Activated CD4-positive, CD25-positive, alpha-beta regulatory T cell treated with anti-CD3 and anti-CD28 coated beads, Interleukin-2, amount 50 U/mL, for 72 hours (primary cell): ENCODE measurements at regions not wholly inside any gene's neighbourhood (a gene's known extent, or its start where the extent isn't known, plus 50 kb on each side); places are given as distances from the start of the nearest gene placed in this dataset.

ENCODE experiments used
- DNase-seq: peaks from one replicate; pipeline ENCODE4 v3.0.0; 2021

- DNase-seq = no peak
These were observed 51.3 kb upstream of the CNKSR3 start for GRCh38 chr6:154561750-154562149.

DNA sequence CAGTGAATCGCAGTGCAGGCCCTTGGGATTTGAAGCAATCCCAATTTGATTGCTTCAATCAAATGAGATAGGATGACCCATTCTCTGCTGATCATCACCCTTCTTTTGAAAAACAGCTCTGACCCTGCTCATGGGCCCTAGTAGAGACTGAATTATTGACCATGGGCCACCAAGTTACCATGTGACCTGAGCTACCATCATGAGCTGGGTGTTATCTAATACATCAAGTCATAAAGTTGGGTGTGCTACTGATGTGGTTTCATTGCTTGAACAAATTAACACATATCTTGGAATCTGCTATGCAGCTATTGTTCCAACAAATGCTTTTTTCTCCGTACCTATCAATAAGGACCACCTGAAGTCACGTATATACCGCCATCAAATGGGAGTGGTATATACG, 54.8 kb upstream of the CNKSR3 start:
- DNase-seq = no peak

DNA sequence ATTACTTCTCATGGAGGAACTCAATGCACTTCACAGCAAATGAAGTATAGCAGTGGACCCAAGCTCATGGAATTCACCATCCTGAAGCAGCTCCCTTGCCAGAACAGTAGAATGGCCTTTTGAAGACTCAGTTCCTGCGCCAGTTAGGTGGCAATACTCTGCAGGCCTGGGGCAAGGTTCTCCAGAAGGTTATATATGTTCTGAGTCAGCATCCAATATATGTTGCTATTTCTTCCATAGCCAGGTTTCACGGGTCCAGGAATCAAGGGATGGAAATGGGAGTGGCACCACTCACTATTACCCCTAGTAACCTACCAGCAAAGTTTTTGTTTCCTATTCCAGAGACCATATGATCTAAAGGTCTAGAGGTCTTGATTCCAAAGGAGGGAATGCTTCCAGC, 56.4 kb upstream of the CNKSR3 start:
- DNase-seq = no peak

DNA sequence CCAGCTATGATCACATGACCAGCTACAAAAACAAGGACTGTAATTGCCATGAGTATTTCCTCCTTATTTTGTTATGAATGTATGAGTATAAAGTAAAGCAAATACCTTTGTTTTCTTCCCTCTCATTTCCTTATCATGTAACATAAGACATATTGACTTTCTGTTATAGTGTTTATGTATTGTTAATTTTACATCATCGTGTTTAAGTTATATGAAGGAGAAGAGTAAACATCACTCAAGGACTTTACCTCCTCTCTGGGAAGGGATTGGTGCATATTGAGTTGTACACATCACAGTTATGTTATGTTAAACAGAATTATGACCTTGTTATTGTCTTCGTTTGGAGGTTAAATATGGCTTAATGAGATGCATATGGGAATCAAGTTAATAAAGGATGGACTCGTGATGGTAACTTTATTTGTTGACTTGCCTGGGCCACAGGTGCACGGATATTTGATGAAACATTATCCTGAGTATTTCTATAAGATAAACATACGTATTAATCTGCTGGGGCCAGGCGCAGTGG, 57.3 kb upstream of the CNKSR3 start:
- DNase-seq = no peak

GRCh38 chr6:154569156-154569862, 58.8 kb upstream of the CNKSR3 start:
- no peak for DNase-seq

DNA sequence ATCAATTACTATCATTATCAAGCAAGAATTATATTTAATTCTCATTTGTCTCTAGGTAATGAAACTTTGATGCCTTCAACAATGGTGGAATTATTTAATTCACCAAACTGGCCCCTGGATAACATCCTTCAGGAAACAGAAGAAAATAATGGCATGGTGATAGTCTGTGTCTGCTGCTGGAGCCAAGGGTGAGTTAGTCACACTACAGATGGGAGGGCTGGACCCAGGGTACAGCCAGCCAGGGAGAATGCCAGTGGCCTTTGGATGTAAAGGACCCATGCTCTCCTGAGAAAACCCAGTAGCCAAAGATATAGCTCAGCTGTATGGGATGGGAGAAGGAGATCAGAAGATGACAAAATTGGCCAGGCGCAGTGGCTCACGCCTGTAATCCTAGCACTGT, 60.0 kb upstream of the CNKSR3 start:
- DNase-seq = no peak

DNA sequence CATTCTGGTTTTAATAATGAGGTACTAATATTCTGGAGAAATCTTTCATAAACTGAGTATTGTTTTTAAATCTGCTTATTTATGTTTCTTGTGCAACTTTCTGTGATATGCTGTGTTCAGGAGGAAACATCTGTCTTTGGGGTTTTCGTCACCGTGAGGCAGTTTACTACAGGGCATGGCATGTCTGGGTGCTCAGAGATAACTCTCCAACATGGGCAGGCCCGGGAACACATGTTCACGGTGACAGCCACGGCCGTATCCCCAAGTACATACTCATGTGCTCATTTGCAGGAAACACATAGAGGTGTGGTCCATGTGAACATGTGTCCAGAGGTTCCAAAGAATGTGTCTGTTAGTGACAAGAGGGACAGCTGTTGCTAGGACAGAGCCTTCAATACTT, 62.1 kb upstream of the CNKSR3 start:
- no peak for DNase-seq

DNA sequence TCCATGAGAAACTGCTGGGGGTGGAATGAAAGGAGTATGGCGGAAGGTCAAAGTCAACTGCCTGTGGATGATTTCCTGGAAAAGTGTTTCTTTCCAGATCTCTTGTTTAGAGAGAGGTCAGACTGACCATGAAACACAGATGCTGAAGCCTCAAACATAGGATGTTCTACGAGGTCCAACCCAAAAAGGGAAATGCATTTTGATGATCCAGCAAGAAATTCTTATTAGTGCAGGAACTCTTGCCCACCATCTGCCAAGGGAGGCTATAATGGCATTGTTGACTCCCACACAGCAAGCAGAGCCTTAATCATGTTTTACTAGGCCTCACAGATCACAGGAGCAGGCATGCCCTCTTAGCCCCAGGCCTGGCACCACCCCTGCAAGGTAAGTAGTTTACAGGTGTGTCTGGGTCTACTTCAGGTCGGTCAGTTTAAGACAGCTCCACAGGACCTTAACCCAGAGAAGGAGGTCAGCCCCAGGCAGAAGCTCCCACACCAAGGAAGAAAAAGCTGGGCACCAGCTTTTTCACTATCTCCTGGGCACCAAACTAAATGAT, 67.6 kb upstream of the CNKSR3 start:
- no peak for DNase-seq

GRCh38 chr6:154579046-154579445, 68.6 kb upstream of the CNKSR3 start:
- DNase-seq = no peak

GRCh38 chr6:154579485-154579884, 69.0 kb upstream of the CNKSR3 start:
- no peak for DNase-seq

- no peak for DNase-seq
These were observed 70.1 kb upstream of the CNKSR3 start for GRCh38 chr6:154580397-154581135.

DNA sequence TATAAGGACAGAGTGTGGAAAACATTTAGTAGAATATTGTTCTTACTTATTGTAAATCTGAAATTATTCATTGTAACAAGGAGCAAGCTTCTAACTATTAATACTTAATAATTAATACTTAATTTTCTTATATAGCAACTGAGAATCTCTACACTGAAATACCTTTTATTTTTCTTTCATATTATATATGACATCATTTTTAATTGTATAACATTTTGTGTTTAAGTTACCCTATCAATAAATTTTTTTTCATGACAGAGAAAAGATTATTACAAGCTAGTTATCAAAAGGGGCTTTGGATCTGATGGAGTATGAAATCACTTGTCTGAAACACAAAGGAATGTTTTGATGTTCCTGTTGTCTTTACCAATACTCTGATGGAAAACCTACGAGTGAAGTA, 72.2 kb upstream of the CNKSR3 start:
- no peak for DNase-seq

DNA sequence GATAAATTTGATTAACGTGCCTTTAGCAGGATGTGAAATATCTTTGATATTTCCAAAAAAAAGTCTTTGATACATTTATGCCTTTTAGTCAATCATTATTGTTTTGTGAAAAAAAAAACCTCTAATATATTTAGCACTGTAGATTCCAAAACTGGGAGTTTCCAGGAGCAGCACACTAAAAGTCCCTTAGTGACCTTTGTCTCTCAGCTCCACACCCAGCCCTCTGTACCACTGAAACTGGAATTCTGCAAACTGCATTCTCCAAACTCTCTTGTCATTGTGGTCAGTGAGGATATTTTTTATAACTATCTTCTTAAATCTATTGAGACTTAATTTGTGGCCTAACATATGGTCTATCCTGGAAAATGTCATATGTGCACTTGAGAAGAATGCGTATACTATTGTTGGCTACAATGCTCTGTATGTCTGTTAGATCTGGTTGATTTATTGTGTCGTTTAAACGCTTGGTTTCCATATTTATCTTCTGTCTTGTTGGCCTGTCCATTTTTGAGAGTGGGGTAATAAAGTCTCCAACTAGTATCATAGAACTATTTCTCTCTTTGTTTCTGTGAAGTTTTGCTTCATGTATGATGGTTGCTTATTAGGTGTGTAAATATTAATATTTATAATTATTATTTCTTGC, 73.2 kb upstream of the CNKSR3 start:
- no peak for DNase-seq

DNA sequence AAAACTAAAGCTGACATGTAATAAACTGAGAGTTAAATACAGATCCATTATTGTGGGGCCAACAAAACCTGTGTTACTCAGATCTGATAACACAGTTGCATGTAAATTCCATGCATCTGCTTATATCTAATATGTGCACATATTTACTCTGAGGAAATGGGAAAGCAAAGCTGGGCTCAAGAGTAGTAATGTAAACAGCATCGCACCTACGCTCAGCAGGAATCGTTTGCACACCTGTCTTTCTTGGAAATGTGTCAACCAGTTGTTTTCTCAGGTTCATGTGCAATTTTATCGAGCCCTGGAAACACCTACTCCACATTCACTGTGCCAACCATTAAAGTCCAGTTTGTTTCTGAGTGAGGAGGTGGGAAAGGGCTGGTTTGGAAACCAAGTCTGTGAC, 80.3 kb upstream of the CNKSR3 start:
- DNase-seq = no peak

- DNase-seq = no peak
These were observed 80.7 kb upstream of the CNKSR3 start for GRCh38 chr6:154591234-154591633.

DNA sequence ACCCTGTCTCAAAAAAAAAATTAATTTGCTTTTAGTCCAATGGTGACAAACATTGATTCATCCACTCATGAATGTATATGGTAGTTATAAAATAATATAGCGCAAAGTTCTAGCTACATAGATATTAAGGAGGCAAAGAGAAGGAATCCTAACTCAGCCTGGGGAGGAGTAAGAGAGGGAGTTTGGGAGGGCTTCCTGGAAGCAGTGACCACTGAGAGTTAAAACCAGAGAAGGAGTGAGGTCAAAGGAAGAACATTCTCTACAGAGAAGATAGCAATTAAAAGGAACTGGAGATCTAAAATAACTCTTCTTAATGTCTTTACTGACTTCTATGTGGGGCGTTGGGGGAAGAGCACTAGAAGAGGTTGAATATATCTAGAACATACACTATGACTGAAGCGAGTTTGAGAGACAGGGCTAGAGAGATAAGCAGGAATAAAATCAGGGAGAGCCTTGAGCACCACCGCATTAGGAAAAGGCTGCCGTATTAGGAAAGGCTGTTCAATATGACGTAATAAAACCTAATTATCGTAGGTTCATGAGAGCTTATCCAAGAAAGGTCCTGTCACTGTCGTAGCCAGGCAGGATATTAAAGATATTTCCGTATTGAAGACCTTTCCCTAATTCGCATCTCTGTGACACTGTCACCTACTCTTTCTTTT, 81.8 kb upstream of the CNKSR3 start:
- no peak for DNase-seq

DNA sequence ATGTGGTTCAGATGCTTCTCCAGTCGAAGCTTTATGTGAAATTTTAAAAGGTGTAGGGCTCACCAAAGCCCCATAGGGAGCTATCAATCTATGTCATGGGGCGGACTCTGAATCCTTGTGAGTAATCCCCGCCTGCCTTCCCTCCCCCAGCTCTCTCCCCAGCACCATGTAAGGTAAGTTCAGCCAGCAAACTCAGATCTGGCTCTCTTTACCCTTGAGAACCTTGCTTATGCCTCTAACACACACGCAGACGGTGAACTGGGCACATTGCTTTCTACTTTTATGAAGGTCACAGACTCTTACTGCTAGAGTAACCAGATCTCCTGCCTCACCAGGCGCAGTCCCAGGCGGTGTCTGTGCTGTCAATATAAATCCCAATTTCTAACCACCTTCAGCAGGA, 82.6 kb upstream of the CNKSR3 start:
- no peak for DNase-seq

DNA sequence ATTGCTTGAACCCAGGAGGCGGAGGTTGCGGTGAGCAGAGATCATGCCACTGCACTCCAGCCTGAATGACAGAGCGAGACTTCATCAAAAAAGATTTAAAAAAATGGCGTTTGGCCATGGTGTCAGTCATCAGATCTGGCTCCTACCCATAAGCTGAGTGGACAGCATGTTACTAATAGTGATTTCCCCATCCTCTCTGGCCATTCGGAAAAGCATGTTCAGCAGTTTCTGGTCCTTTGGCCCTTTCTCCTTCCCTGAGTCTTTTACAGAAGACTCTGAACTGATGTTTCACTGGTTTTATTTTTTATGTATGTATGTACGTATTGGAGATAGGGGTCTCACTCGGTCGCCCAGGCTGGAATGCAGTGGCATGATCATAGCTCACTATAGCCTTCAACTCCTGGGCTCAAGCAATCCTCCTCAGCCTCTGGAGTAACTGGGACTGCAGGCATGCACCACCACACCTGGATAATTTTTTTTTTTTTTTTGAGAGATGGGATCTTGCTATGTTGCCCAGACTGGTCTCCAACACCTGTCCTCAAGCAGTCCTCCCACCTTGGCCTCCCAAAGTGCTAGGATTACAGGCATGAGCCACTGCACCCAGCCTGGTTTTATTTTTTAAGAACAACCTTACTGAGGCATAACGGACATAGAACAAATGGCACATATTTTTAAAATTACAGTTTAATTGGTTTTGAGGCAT, 84.2 kb upstream of the CNKSR3 start:
- DNase-seq = no peak

DNA sequence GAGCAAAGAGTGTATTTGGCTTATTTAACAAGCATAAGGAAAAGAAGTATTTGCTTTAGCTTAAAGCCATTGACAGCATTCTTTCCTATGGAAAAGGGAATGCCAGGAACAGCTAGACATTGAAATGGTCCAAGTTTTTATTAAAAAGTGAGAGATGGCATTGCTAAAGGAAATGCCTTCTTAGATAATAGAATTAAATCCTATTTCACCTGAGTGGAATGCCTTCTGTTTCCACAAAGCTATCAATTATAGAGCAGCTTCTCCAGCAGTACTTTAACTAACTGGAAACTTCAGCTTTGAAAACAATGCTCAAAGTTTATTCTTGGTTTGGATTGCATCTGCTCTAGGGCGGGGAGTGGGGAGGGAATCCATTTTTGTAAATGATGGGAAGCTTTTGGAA, 85.1 kb upstream of the CNKSR3 start:
- DNase-seq = no peak

- DNase-seq = no peak
These were observed 85.5 kb upstream of the CNKSR3 start for GRCh38 chr6:154596009-154596408.

DNA sequence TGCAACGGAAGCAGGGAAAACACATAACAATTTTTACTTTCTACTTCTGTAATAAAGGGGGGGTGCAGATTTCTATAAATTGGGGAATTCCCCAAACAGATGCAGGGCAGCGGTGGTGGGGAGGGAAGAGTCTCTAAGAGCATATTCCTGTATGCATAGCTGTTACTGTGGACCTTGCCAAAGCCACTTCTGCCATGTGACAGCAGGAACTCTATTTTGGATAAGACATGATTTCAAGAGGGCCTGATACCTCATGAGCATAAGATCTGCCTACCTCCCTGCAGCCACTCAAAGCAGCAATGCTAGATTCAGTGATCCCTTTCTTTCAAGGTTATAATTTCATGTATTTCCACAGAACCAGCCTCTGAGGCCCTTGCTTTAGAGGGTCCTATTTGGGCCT, 86.2 kb upstream of the CNKSR3 start:
- no peak for DNase-seq

GRCh38 chr6:154598399-154598798, 87.9 kb upstream of the CNKSR3 start:
- no peak for DNase-seq

DNA sequence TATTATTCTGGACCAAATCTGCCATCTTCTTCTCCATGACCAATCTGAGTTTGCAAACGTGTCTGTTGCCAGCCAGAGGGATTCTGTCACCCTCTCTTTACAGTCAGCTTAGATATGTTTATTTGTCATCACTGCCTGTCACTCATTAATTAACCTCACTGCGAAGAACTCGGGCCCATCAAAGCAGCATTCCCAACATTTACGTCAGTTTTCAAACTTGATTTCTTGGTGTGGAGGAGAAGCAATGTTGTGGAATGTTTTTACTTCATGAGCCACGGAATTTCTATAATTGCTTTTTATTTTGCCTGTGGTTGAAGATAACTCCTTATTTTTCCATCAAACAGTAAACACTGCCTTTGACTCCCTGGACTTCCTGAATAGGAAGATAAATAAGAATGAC, 91.8 kb upstream of the CNKSR3 start:
- no peak for DNase-seq
